ENCODE measurements at regions not wholly inside any gene's neighbourhood (a gene's known extent, or its start where the extent isn't known, plus 50 kb on each side); places are given as distances from the start of the nearest gene placed in this dataset.

DNA sequence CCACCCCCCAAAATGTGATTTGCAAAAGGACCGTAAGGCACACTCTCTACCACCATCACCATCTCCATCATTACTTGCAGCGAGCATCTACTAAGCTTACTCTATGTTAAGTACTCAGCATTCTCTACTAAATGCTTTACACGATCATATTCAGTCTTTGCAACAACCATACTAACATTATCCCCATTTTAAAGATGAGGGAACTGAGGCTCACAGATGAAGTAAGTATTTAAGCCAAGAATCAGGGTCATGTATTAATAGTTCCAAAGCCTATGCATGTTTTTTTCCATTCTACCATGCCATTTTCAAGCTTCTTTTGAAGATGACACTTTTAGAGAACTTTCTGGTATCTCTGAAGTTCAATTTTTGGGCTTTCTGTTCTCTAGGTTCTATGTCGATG is 121.7 kb upstream of the ANKRD55 start:
- TF ChIP-seq EZH2 (IDR thresholded peaks at IDR 0.05; ENCODE audit: borderline replicate concordance) = no peak
- TF ChIP-seq, protein P1, sequence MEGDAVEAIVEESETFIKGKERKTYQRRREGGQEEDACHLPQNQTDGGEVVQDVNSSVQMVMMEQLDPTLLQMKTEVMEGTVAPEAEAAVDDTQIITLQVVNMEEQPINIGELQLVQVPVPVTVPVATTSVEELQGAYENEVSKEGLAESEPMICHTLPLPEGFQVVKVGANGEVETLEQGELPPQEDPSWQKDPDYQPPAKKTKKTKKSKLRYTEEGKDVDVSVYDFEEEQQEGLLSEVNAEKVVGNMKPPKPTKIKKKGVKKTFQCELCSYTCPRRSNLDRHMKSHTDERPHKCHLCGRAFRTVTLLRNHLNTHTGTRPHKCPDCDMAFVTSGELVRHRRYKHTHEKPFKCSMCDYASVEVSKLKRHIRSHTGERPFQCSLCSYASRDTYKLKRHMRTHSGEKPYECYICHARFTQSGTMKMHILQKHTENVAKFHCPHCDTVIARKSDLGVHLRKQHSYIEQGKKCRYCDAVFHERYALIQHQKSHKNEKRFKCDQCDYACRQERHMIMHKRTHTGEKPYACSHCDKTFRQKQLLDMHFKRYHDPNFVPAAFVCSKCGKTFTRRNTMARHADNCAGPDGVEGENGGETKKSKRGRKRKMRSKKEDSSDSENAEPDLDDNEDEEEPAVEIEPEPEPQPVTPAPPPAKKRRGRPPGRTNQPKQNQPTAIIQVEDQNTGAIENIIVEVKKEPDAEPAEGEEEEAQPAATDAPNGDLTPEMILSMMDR (IDR thresholded peaks at IDR 0.05; ENCODE audit: poor library complexity) = no peak
- TF ChIP-seq EZH2phosphoT487 (IDR thresholded peaks at IDR 0.05; ENCODE audit: low read depth, severe bottlenecking, unreplicated experiment) = no peak
